ENCODE measurements at regions not wholly inside any gene's neighbourhood (a gene's known extent, or its start where the extent isn't known, plus 50 kb on each side); places are given as distances from the start of the nearest gene placed in this dataset.
"Not testable (repeated sequence)": the region's sequence is repeated elsewhere in the genome, so short reads cannot be mapped to it uniquely, and the experiment has no call there.

GRCh38 chr9:63912451-63912850 lies 1372.6 kb downstream of the FOXD4L5 start:
- H3K4me1 Mint-ChIP-seq, POLR2A ChIA-PET, ATAC-seq, DNase-seq, H3K27ac Mint-ChIP-seq, H3K4me3 Mint-ChIP-seq, H3K27me3 Mint-ChIP-seq: not testable (repeated sequence)
- peaks cover 0 to 53% (median 18%) of the 10 kb centered on the region in 9 donors for H3K9me3 Mint-ChIP-seq
- peaks cover 0 to 16% (median 0%) of the 10 kb centered on the region in 3 donors for H3K36me3 Mint-ChIP-seq

- H3K4me1 Mint-ChIP-seq, POLR2A ChIA-PET, H3K27ac Mint-ChIP-seq, ATAC-seq, DNase-seq, H3K27me3 Mint-ChIP-seq, H3K4me3 Mint-ChIP-seq: not testable (repeated sequence)
- peaks cover 0 to 16% (median 0%) of the 10 kb centered on the region in 3 donors for H3K36me3 Mint-ChIP-seq
- peaks cover 0 to 61% (median 19%) of the 10 kb centered on the region in 9 donors for H3K9me3 Mint-ChIP-seq
These were observed 1375.9 kb downstream of the FOXD4L5 start for GRCh38 chr9:63909076-63909475.

- H3K27ac Mint-ChIP-seq, ATAC-seq, DNase-seq, H3K4me3 Mint-ChIP-seq, H3K36me3 Mint-ChIP-seq, H3K4me1 Mint-ChIP-seq, POLR2A ChIA-PET, H3K27me3 Mint-ChIP-seq: not testable (repeated sequence)
- peaks cover 5 to 40% (median 12%) of the 10 kb centered on the region in 9 donors for H3K9me3 Mint-ChIP-seq
These were observed 1385.3 kb downstream of the FOXD4L5 start for GRCh38 chr9:63899637-63900190.

- POLR2A ChIA-PET, H3K27me3 Mint-ChIP-seq, H3K27ac Mint-ChIP-seq, H3K4me3 Mint-ChIP-seq, H3K4me1 Mint-ChIP-seq, DNase-seq, ATAC-seq, H3K36me3 Mint-ChIP-seq, H3K9me3 Mint-ChIP-seq: not testable (repeated sequence)
These were observed 1403.6 kb downstream of the FOXD4L5 start for GRCh38 chr9:63881386-63881785.

- H3K36me3 Mint-ChIP-seq, POLR2A ChIA-PET, H3K9me3 Mint-ChIP-seq, H3K27me3 Mint-ChIP-seq, DNase-seq, H3K27ac Mint-ChIP-seq, H3K4me3 Mint-ChIP-seq, ATAC-seq, H3K4me1 Mint-ChIP-seq: not testable (repeated sequence)
These were observed 1408.6 kb downstream of the FOXD4L5 start for GRCh38 chr9:63876380-63876779.

GRCh38 chr9:63859475-63860215 lies 1425.4 kb downstream of the FOXD4L5 start:
- ATAC-seq (peak; percentile 57 to 90), DNase-seq (peak in 8 of 10 donors; percentile 2 to 64 (median 31))
- Mint-ChIP-seq H3K27ac (peak overlapping the region in 5 of 10 donors; percentile 23 to 74 (median 41)), H3K9me3 (peaks cover 0 to 23% (median 10%) of the 10 kb centered on the region in 9 donors), H3K4me3 (peak overlapping the region in 8 of 10 donors; percentile 33 to 82 (median 52)), H3K27me3 (no peaks in the 10 kb centered on the region), H3K4me1 (peaks cover 0 to 4% (median 0%) of the 10 kb centered on the region in 4 donors), H3K36me3 (peaks cover 0 to 5% (median 4%) of the 10 kb centered on the region in 3 donors)
- POLR2A ChIA-PET: no interaction called here

- peak in 1 of 10 donors; percentile 16 for DNase-seq
- H3K4me1 Mint-ChIP-seq, POLR2A ChIA-PET, H3K36me3 Mint-ChIP-seq, H3K27me3 Mint-ChIP-seq, ATAC-seq: not testable (repeated sequence)
- Mint-ChIP-seq H3K4me3 (peak overlapping the region in 7 of 10 donors; percentile 12 to 81 (median 54)), H3K9me3 (peaks cover 0 to 28% (median 11%) of the 10 kb centered on the region in 9 donors), H3K27ac (peak overlapping the region in 3 of 10 donors; percentile 38 to 72 (median 56))
These were observed 1425.9 kb downstream of the FOXD4L5 start for GRCh38 chr9:63859090-63859474.

- DNase-seq, H3K4me1 Mint-ChIP-seq, POLR2A ChIA-PET, H3K27ac Mint-ChIP-seq, ATAC-seq, H3K27me3 Mint-ChIP-seq, H3K4me3 Mint-ChIP-seq: not testable (repeated sequence)
- H3K36me3 Mint-ChIP-seq: peaks cover 0 to 23% (median 5%) of the 10 kb centered on the region in 3 donors
- H3K9me3 Mint-ChIP-seq: peaks cover 0 to 31% (median 13%) of the 10 kb centered on the region in 9 donors
These were observed 1431.8 kb downstream of the FOXD4L5 start for GRCh38 chr9:63853140-63853751.

- POLR2A ChIA-PET, H3K27me3 Mint-ChIP-seq, ATAC-seq, DNase-seq, H3K36me3 Mint-ChIP-seq, H3K27ac Mint-ChIP-seq, H3K4me3 Mint-ChIP-seq, H3K4me1 Mint-ChIP-seq: not testable (repeated sequence)
- H3K9me3 Mint-ChIP-seq: peaks cover 0 to 17% (median 13%) of the 10 kb centered on the region in 9 donors
These were observed 1460.2 kb downstream of the FOXD4L5 start for GRCh38 chr9:63824804-63825203.

- H3K27me3 Mint-ChIP-seq, H3K4me1 Mint-ChIP-seq, H3K36me3 Mint-ChIP-seq, DNase-seq, H3K27ac Mint-ChIP-seq, POLR2A ChIA-PET, H3K4me3 Mint-ChIP-seq: not testable (repeated sequence)
- H3K9me3 Mint-ChIP-seq: peaks cover 0 to 15% (median 11%) of the 10 kb centered on the region in 9 donors
- ATAC-seq: peak in 1 of 2 donors; percentile 47
These were observed 1461.4 kb downstream of the FOXD4L5 start for GRCh38 chr9:63823375-63824201.

GRCh38 chr9:63822615-63823374 lies 1462.2 kb downstream of the FOXD4L5 start:
- H3K27me3 Mint-ChIP-seq, H3K36me3 Mint-ChIP-seq, DNase-seq, H3K27ac Mint-ChIP-seq, ATAC-seq, H3K4me1 Mint-ChIP-seq, POLR2A ChIA-PET, H3K4me3 Mint-ChIP-seq: not testable (repeated sequence)
- H3K9me3 Mint-ChIP-seq: peaks cover 0 to 18% (median 12%) of the 10 kb centered on the region in 9 donors

GRCh38 chr9:63821293-63821692 lies 1463.7 kb downstream of the FOXD4L5 start:
- DNase-seq, ATAC-seq, POLR2A ChIA-PET, H3K4me3 Mint-ChIP-seq, H3K36me3 Mint-ChIP-seq, H3K27ac Mint-ChIP-seq: not testable (repeated sequence)
- H3K4me1 Mint-ChIP-seq: peaks cover 16 to 18% (median 17%) of the 10 kb centered on the region in 4 donors
- peaks cover 0 to 30% (median 14%) of the 10 kb centered on the region in 9 donors for H3K9me3 Mint-ChIP-seq
- peaks cover 10 to 20% (median 20%) of the 10 kb centered on the region in 5 donors for H3K27me3 Mint-ChIP-seq
